Hematopoietic multipotent progenitor cell treated with erythropoietin and hydrocortisone succinate and interleukin-3 and kit ligand, for 6 days (in vitro differentiated cells): ENCODE measurements at regions not wholly inside any gene's neighbourhood (a gene's known extent, or its start where the extent isn't known, plus 50 kb on each side); places are given as distances from the start of the nearest gene placed in this dataset.
"Not testable (repeated sequence)": the region's sequence is repeated elsewhere in the genome, so short reads cannot be mapped to it uniquely, and the experiment has no call there.

Experiments
- DNase-seq: peaks from one replicate; pipeline ENCODE4 v3.0.0-alpha.2; 2015

- no peak for DNase-seq
Measured at GRCh38 chr5:164435576-164435975, 930.2 kb downstream of the MAT2B start.

DNA sequence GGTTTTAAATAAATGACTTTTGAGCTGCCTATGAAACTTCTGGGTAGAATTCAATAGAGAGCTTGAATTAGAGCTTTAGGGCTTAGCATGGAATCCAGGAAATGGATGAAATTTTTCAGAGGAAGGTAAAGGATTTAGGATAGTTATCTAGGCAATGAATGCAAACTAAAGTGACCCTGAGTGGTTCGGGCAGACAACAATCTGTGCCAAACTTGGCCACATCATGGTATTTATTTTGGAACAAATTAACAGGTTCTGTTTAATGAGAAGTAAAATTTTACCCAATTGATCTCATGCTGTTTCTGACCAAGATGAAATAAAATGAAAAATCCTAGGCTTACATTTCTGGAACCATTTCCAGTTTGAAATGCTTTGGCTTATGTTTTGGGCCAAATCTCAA lies 934.4 kb downstream of the MAT2B start:
- DNase-seq = no peak

DNA sequence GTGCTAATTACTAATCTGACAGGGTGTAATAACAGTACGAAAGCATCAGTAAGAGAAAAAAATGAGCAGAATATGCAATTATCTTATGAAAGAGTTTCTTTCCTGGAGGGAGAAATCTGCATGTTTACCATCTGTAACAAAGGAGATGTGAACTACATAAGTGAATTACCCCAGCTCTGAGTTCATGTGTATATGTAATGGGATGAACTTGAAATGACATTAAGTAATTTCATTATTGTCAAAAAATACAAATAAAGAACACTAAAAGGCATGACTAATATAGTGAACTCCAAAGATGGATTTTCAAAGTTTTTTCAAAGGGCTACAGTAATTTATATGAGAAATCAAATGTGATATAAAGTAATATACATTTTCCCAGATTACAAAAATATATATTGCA lies 944.0 kb downstream of the MAT2B start:
- no peak for DNase-seq

- no peak for DNase-seq
Measured at GRCh38 chr5:164466033-164466432, 960.6 kb downstream of the MAT2B start.

DNA sequence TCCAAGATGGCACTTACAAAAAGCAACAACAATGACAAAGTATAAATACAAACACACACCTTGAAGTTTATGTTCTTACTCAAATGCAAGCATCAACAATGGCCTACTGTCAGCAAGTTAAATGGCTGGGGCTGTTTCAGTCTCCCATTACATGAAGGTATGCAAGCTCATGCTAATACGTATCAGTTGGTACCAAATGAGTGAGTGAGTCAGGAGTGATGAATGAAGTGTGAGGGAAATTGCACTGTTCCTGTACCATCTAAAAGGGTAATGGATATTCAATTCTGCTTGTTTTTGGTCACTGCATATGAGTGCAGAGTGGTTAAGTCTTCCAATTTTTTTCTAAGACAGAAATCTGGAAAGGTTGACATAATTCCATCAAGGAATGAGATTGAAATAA lies 964.9 kb downstream of the MAT2B start:
- no peak for DNase-seq

- no peak for DNase-seq
Measured at GRCh38 chr5:164472165-164472564, 966.7 kb downstream of the MAT2B start.

GRCh38 chr5:164475339-164475977 lies 970.0 kb downstream of the MAT2B start:
- peak; percentile 46 for DNase-seq

DNA sequence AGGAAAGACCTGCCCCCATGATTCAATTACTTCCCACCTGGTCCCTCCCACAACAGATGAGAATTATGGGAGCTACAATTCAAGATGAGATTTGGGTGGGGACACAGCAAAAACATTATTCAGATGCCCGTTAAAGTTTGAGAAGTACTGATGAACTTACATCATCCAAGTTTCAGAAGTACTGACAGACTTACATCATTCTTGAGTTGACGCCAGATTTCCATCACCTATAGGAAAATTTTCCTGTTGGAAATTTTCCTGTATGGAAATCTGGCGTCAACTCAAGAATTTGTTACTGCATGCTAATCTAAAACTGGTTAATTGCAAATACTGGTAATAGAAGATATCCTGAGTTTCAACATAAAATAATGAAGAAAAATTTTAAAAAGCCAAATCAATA lies 975.9 kb downstream of the MAT2B start:
- no peak for DNase-seq

DNA sequence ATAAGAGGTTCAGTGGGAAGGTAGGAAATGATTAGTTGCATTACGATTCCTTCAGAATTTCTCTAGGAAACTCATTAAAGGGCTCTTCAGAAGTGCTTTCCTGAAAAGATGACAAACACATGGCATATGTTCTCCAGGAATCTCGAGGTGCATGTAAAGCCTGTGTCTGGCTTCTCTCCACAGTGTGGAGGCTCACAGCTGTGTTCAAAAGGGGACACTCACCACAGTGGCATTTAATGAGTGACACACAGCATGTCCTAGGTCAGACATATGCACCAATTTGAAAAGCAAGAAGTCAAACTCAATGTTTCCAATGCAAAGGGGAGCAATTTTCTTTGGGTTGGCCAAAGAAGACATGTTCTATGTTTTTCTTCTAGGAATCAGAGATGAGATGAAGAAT lies 976.9 kb downstream of the MAT2B start:
- no peak for DNase-seq

DNA sequence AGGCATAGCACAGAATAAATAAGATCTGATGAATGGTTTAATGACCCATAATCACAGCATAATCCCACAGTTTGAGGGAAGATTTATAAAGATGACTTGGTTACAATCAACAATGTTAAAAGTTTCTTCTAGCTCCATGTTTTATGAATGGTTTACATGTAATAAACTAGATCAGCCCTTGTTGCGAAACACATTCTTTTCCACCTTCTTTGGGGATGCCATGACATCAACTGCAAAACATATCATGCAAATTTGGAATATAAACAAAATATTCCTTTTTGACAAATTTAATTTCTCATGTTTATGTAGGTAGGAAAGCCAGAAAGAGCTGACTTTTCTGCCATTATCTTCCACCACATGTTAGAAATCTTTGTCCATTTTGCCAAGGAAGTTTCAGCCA lies 979.5 kb downstream of the MAT2B start:
- no peak for DNase-seq

DNA sequence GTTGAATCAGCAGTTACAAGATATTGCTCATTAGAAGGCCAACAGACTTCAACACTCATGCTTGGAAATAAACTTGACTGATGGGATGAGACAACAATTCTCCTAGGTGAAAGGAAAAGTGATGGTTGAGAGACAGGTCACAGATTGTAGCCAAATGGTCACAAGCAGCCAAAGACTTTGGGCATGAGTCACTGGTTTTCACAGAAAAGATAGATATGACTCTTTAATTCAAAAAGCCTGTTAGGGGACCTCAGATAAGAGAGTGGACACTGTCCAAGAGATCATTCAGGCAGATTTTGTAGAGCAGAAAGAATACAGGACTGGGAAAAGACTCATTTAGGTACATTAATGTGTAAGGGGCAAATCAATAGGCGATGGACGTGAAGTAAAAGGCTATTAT lies 982.5 kb downstream of the MAT2B start:
- no peak for DNase-seq

- DNase-seq = no peak
Measured at GRCh38 chr5:164497311-164498064, 992.1 kb downstream of the MAT2B start.

GRCh38 chr5:164498438-164498837 lies 993.0 kb downstream of the MAT2B start:
- DNase-seq = no peak

DNA sequence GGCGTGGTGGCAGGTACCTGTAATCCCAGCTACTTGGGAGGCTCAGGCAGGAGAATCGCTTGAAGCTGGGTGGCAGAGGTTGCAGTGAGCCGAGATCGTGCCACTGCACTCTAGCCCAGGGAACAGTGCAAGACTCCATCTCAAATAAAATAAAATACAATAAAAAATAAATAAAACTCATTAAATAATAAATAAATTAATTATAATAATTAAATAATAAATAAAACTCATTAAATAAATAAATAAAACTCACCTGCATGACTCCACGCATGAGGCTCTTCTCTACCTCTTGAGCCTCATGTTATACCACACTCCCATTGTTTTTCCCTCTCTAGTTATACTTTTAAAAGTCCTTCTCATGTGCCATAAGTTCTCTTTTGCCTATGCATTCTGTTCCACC lies 995.4 kb downstream of the MAT2B start:
- no peak for DNase-seq

- DNase-seq = no peak
Measured at GRCh38 chr5:164501344-164501743, 995.9 kb downstream of the MAT2B start.

GRCh38 chr5:164504141-164504772 lies 998.8 kb downstream of the MAT2B start:
- DNase-seq = peak; percentile 72

DNA sequence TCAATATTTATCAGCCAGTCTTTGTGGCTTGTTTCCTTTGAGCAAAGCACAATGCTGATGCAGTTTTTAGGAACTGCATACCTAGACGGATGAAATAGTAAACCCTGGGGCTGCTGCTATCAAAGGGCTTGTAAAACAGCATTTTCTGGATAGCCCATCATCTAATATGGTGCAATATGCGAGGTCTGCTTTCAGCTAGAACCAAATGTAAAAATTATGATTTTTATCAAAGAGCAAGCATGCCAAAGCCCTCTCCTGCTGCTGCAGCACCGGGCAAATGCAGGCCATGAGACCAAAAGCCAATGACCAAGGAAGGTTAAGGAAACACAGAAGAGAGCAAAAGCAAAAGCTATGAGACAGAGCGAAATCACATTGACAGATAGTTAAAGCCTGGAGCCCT lies 1000.4 kb downstream of the MAT2B start:
- no peak for DNase-seq

DNA sequence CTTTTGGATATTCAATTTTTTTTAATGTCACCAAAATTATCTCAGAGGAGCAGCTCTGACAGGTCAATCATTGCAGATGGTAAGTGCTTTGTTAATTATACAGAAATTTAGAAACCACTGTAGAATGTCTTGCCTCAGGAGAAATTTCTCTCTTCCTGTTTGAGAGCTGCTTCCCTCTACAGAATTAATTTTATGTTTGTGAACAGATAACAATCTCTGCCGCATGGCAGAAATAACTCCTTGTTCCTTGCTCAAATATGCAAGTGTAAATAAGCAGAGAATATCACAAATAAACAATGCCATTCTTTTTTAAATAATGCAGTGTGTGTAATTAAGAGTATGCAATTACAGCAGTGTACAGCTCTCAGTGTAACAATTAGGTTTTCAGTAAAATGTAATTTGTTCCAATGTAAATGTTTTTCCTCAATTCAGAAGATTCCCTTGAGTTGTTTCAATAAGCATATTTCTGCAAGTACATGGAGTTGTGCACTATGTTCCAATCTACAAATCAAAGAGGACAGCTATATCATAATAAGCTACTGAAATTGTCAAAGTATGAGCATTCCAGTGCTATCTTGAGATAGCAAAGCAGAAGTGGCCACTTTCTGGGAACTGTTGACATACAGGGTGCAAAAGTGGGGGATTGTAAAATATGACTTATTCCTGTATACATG lies 1012.8 kb downstream of the MAT2B start:
- peak; percentile 7 for DNase-seq

DNA sequence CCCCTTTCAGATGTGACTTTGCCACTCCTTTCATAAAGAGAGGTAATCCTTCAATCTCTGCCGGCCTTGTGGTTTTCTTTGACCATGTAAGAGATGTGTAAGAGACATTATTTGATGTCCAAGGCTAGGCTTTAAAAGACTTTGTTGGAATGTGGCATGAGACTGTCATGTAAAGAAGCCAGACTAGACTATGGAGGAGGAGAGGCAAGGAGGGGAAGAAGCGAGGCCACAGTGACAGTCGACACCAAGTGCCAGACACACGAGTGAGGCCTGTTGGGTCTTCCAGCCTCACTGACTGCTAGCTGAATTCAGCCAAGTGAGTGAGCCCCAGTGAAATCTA lies 1013.3 kb downstream of the MAT2B start:
- DNase-seq = no peak

GRCh38 chr5:164532235-164532900 lies 1026.9 kb downstream of the MAT2B start:
- no peak for DNase-seq

GRCh38 chr5:164533426-164533825 lies 1028.0 kb downstream of the MAT2B start:
- not testable (repeated sequence) for DNase-seq

GRCh38 chr5:164540174-164540573 lies 1034.8 kb downstream of the MAT2B start:
- DNase-seq = no peak

- no peak for DNase-seq
Measured at GRCh38 chr5:164545507-164545906, 1040.1 kb downstream of the MAT2B start.
